Ishikawa (cell line): ENCODE measurements at regions not wholly inside any gene's neighbourhood (a gene's known extent, or its start where the extent isn't known, plus 50 kb on each side); places are given as distances from the start of the nearest gene placed in this dataset.

Experiments used
- CEBPB ChIP-seq: IDR thresholded peaks from 2 replicates; pipeline ENCODE4 v1.6.1; 2012
- CREB1 ChIP-seq: IDR thresholded peaks from 2 replicates; pipeline ENCODE4 v1.6.1; 2012; ENCODE audit warnings: low read depth
- EGR1 ChIP-seq: IDR thresholded peaks from 2 replicates; pipeline ENCODE4 v1.6.1; 2012
- EP300 ChIP-seq: IDR thresholded peaks from 2 replicates; pipeline ENCODE4 v1.6.1; 2012; ENCODE audit warnings: borderline replicate concordance
- FOXM1 ChIP-seq: IDR thresholded peaks from 2 replicates; pipeline ENCODE4 v1.6.1; 2012; ENCODE audit warnings: low read depth, borderline replicate concordance
- NFIC ChIP-seq: IDR thresholded peaks from 2 replicates; pipeline ENCODE4 v1.6.1; 2012
- RAD21 ChIP-seq: IDR thresholded peaks from 2 replicates; pipeline ENCODE4 v1.6.1; 2012; ENCODE audit warnings: low read depth
- TAF1 ChIP-seq: IDR thresholded peaks from 2 replicates; pipeline ENCODE4 v1.6.1; 2012; ENCODE audit warnings: low read depth, mild to moderate bottlenecking
- TCF12 ChIP-seq: IDR thresholded peaks from 2 replicates; pipeline ENCODE4 v1.6.1; 2012; ENCODE audit warnings: low read depth
- TEAD4 ChIP-seq: IDR thresholded peaks from 2 replicates; pipeline ENCODE4 v1.6.1; 2012
- YY1 ChIP-seq: IDR thresholded peaks from 2 replicates; pipeline ENCODE4 v1.6.1; 2012; ENCODE audit warnings: low read depth
- ZBTB7A ChIP-seq: IDR thresholded peaks from 2 replicates; pipeline ENCODE4 v1.6.1; 2012; ENCODE audit warnings: low read depth
- TF ChIP-seq, protein P1 (sequence below): IDR thresholded peaks from 2 replicates; pipeline ENCODE4 v1.6.1; 2012
- TF ChIP-seq, protein P2 (sequence below): IDR thresholded peaks from 2 replicates; pipeline ENCODE4 v1.6.1; 2012
- TF ChIP-seq, protein P3 (sequence below): IDR thresholded peaks from 2 replicates; pipeline ENCODE4 v1.6.1; 2012; ENCODE audit warnings: low read depth, mild to moderate bottlenecking

DNA sequence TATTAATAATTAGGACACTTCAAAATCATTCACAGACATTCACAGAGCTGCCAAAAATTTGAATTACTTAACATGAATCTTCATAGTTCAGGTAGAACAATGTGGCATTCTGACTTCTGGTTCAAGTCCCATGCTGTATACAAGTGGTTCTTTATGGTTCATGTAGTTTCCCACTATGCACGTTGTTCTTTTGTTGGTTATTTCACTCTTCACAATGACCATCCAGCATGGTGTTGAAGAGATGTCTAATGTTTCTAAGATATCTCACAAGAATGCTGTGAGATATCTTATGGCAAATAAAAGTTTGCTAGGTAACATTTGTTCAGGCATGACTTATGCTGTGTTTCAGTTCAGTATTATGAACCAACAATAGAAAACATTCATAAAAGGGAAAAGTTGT lies 88.2 kb upstream of the SLITRK6 start:
- TF ChIP-seq, protein P1, sequence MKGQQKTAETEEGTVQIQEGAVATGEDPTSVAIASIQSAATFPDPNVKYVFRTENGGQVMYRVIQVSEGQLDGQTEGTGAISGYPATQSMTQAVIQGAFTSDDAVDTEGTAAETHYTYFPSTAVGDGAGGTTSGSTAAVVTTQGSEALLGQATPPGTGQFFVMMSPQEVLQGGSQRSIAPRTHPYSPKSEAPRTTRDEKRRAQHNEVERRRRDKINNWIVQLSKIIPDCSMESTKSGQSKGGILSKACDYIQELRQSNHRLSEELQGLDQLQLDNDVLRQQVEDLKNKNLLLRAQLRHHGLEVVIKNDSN: no peak
- no peak for TF ChIP-seq RAD21
- TF ChIP-seq TCF12: no peak
- no peak for TF ChIP-seq CREB1
- no peak for TF ChIP-seq YY1
- TF ChIP-seq, protein P2, sequence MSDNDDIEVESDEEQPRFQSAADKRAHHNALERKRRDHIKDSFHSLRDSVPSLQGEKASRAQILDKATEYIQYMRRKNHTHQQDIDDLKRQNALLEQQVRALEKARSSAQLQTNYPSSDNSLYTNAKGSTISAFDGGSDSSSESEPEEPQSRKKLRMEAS: no peak
- no peak for TF ChIP-seq CEBPB
- TF ChIP-seq, protein P3, sequence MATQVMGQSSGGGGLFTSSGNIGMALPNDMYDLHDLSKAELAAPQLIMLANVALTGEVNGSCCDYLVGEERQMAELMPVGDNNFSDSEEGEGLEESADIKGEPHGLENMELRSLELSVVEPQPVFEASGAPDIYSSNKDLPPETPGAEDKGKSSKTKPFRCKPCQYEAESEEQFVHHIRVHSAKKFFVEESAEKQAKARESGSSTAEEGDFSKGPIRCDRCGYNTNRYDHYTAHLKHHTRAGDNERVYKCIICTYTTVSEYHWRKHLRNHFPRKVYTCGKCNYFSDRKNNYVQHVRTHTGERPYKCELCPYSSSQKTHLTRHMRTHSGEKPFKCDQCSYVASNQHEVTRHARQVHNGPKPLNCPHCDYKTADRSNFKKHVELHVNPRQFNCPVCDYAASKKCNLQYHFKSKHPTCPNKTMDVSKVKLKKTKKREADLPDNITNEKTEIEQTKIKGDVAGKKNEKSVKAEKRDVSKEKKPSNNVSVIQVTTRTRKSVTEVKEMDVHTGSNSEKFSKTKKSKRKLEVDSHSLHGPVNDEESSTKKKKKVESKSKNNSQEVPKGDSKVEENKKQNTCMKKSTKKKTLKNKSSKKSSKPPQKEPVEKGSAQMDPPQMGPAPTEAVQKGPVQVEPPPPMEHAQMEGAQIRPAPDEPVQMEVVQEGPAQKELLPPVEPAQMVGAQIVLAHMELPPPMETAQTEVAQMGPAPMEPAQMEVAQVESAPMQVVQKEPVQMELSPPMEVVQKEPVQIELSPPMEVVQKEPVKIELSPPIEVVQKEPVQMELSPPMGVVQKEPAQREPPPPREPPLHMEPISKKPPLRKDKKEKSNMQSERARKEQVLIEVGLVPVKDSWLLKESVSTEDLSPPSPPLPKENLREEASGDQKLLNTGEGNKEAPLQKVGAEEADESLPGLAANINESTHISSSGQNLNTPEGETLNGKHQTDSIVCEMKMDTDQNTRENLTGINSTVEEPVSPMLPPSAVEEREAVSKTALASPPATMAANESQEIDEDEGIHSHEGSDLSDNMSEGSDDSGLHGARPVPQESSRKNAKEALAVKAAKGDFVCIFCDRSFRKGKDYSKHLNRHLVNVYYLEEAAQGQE: no peak
- TF ChIP-seq ZBTB7A: no peak
- no peak for TF ChIP-seq EP300
- no peak for TF ChIP-seq TAF1

DNA sequence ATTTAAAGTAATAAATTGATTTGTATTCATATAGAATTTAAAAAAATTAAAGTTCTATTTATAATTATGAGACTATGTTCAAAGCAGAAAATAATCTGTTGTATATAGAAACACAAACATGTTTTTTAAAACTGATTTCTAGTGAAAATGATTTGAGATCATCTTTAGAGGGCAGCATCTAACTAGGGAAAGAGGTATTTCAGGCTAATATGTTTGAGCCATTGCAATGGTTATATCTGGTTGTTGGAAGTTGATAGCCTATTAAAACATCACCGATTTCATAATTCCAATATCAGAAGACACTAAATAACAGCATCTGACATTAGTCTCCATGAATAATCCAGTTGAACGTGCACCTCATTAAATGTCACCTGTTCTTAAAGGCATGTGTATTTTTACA lies 79.8 kb upstream of the SLITRK6 start:
- no peak for TF ChIP-seq FOXM1
- peak; percentile 44; the same call in 1 of the 2 replicates for TF ChIP-seq RAD21

DNA sequence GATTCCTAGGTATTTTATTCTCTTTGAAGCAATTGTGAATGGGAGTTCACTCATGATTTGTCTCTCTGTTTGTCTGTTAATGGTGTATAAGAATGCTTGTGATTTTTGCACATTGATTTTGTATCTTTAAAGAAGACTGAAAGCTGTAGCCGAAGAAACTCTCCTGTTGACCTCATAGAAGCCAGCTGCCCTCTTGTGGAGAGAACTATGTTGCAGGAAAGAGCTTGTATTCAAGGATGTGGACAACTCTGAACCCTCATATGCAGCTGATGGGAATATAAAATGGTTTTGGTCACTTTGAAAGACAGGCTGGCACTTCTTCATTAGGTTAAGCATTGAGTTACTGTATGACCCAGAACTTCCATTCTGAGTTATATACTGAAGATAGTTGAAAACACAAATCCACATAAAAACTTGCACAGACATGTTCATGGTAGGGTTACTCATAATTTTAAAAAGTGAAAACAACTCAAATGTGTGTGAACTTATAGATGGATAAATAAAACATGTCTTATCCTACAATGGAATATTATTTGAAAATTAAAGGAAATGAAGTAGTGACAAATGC lies 65.8 kb upstream of the SLITRK6 start:
- TF ChIP-seq, protein P3: no peak
- peak; percentile 51 for TF ChIP-seq RAD21
- no peak for TF ChIP-seq EGR1

DNA sequence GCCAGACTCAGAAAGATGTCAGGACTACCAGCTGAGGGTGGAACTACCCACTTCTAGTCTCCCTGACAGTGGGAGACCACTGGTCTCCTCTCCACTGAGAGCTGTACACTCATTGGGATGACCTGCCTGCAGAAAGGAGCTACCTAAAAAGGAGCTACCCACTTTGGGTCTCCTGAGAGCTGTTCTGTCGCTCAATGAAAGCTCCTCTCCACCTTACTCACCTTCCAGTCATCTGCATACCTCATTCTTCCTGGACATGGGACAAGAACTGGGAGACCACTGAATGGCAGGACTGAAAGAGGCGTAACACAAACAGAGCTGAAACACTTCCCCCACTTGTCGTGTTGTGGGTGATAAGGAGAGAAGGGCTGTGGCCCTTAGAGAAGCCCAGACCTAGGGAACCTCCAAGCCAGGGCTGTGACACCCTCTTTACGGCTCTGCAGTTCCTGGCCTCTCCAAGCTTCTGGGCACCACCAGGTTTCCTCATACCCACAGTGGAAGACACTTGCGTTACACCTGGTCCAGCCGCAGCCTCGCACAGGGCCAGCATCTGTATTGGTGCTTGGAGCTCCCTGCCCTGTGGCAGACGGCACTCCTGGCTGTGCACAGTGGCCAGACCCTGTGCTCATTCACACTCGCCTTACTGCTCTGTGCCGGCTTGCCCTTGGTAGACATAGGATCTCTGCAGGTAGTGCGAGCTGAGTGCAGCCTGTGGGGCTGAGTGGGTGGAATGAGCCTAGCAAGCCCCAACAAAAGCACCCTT lies 54.9 kb upstream of the SLITRK6 start:
- TF ChIP-seq ZBTB7A: no peak
- no peak for TF ChIP-seq NFIC
- no peak for TF ChIP-seq TAF1
- no peak for TF ChIP-seq CEBPB
- TF ChIP-seq YY1: no peak
- TF ChIP-seq, protein P2: no peak
- no peak for TF ChIP-seq RAD21
- TF ChIP-seq EP300: no peak

DNA sequence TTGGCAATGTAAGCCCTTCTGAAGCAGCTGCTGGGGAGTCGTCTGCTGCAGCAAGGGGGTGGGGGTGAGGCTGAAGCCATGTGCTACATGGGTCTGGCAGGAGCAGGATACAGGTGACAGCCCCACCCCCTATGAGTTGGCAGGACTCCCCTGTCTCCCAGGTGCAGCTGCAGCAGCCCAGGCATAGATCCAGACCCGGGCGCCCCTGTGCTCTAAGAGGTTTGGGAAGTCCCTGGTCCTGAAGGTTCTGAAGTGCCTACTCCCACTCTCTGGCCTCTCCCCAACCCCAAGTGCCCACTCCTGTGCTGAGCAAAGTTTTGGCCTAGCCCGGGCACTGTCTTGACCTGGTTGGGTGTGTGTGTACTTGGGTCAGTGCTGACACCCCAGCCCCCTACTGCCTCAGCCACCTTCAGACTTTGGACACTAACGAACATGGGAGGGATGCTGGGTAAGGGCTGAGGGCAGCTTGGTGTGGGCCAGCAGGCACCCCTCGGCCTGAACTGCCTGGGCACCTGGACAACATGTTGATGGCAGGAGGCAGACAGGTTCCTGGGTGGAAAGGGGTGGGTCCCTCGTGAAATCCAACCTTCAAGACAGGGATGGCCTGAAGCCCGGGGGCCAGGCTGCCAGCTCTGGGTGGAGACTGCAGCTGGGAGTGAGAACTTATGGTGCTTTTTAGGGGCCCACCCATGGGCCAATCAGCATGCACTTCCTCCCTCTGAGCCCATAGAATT lies 54.1 kb upstream of the SLITRK6 start:
- TF ChIP-seq TCF12 (no peak), EGR1 (no peak), YY1 (no peak), NFIC (no peak), CEBPB (no peak), RAD21 (no peak), TEAD4 (no peak), EP300 (no peak), TAF1 (no peak), CREB1 (no peak), FOXM1 (no peak), ZBTB7A (no peak)
- TF ChIP-seq, protein P1: no peak
- TF ChIP-seq, protein P3: no peak
- TF ChIP-seq, protein P2: no peak
